IMR-90 (cell line): ENCODE measurements at regions not wholly inside any gene's neighbourhood (a gene's known extent, or its start where the extent isn't known, plus 50 kb on each side); places are given as distances from the start of the nearest gene placed in this dataset.

Experiments
- ATAC-seq: fragments of 200-7000 bp; cut with Tn5 transposase; 2 replicates; pipeline ENCODE4 v1.9.1; 2020; ENCODE audit warnings: low read depth, mild to moderate bottlenecking, moderate library complexity
- BruUV-seq: library from RNA; stranded (reverse); fragments of 400-500 nt; replicated peaks from 2 replicates; lab custom pipeline; 2021; lab: Mats Ljungman, UMichigan
- CTCF ChIA-PET: fragments of 300-600 bp; formaldehyde crosslinking; extraction: SDS; loops from one replicate; lab custom pipeline; 2021; ENCODE audit warnings: antibody characterized with exemption; lab: Yijun Ruan, JAX
- POLR2A ChIA-PET: fragments of 300-600 bp; sonication (Branson Sonifier 250); formaldehyde crosslinking; loops from one replicate; lab custom pipeline; 2022; ENCODE audit warnings: antibody characterized with exemption; ENCODE audit not compliant: unreplicated experiment; lab: Charles Lee
- DNase-seq: peaks from one replicate; pipeline ENCODE4 v3.0.0; 2013
- H2AFZ ChIP-seq: replicated peaks from 2 replicates; pipeline ENCODE3; 2013; ENCODE audit warnings: low read length, mild to moderate bottlenecking; ENCODE audit not compliant: poor library complexity
- H2AK5ac ChIP-seq: 2 replicates; pipeline ENCODE4 v1.6.1; 2013; ENCODE audit warnings: low read depth, low read length, inconsistent platforms
- H2AK9ac ChIP-seq: replicated peaks from 2 replicates; pipeline ENCODE3; 2013; ENCODE audit warnings: mild to moderate bottlenecking, low read depth, low read length, moderate library complexity; ENCODE audit not compliant: poor library complexity
- H2BK120ac ChIP-seq: 2 replicates; pipeline ENCODE4 v1.6.1; 2013; ENCODE audit warnings: low read depth, low read length, inconsistent platforms
- H2BK15ac ChIP-seq: 3 replicates; pipeline ENCODE4 v1.6.1; 2013; ENCODE audit warnings: low read depth, low read length, inconsistent platforms
- H2BK20ac ChIP-seq: 2 replicates; pipeline ENCODE4 v1.6.1; 2013; ENCODE audit warnings: low read depth, mild to moderate bottlenecking, inconsistent platforms, low read length, moderate library complexity
- H2BK5ac ChIP-seq: 2 replicates; pipeline ENCODE4 v1.6.1; 2013; ENCODE audit warnings: mild to moderate bottlenecking, low read depth, low read length, inconsistent platforms; ENCODE audit not compliant: poor library complexity, severe bottlenecking
- H3K14ac ChIP-seq: replicated peaks from 2 replicates; pipeline ENCODE4 v1.6.1; 2013; ENCODE audit warnings: low read depth, low read length, inconsistent platforms
- H3K18ac ChIP-seq: 2 replicates; pipeline ENCODE4 v1.6.1; 2013; ENCODE audit warnings: low read depth, low read length, control low read depth
- H3K23ac ChIP-seq: 2 replicates; pipeline ENCODE4 v1.6.1; 2013; ENCODE audit warnings: low read depth, low read length, inconsistent platforms
- H3K27ac ChIP-seq: 2 replicates; pipeline ENCODE4 v1.5.1; 2013; ENCODE audit warnings: mild to moderate bottlenecking, control low read depth, low read length; ENCODE audit not compliant: insufficient read depth
- H3K27me3 ChIP-seq: 2 replicates; pipeline ENCODE4 v1.6.1; 2013; ENCODE audit warnings: low read length; ENCODE audit not compliant: control insufficient read depth, insufficient read depth
- H3K36me3 ChIP-seq: 2 replicates; pipeline ENCODE4 v1.6.1; 2013; ENCODE audit warnings: low read length, mixed read lengths; ENCODE audit not compliant: control insufficient read depth, insufficient read depth
- H3K4ac ChIP-seq: 2 replicates; pipeline ENCODE4 v1.6.1; 2013; ENCODE audit warnings: low read depth, low read length, inconsistent platforms
- H3K4me1 ChIP-seq: 2 replicates; pipeline ENCODE4 v1.6.1; 2013; ENCODE audit warnings: low read length, mixed read lengths; ENCODE audit not compliant: control insufficient read depth, insufficient read depth
- H3K4me2 ChIP-seq: 2 replicates; pipeline ENCODE4 v1.6.1; 2013; ENCODE audit warnings: low read depth, mild to moderate bottlenecking, control low read depth, low read length, moderate library complexity
- H3K4me3 ChIP-seq: 2 replicates; pipeline ENCODE4 v1.5.1; 2013; ENCODE audit warnings: low read depth, mild to moderate bottlenecking, control low read depth, low read length, moderate library complexity; ENCODE audit not compliant: insufficient read depth
- H3K56ac ChIP-seq: 2 replicates; pipeline ENCODE4 v1.6.1; 2013; ENCODE audit warnings: low read length, inconsistent platforms; ENCODE audit not compliant: insufficient read depth; ENCODE audit errors: extremely low read depth
- H3K79me1 ChIP-seq, 2 experiments: 2 replicates each; pipeline ENCODE4 v1.6.1; 2013; ENCODE audit warnings: low read length in 2 of 2, inconsistent platforms in 1 of 2, low read depth in 1 of 2
- H3K9ac ChIP-seq: 2 replicates; pipeline ENCODE4 v1.6.1; 2013; ENCODE audit warnings: low read depth, low read length, control low read depth
- H3K9me1 ChIP-seq: 2 replicates; pipeline ENCODE4 v1.6.1; 2013; ENCODE audit warnings: low read length, inconsistent platforms; ENCODE audit not compliant: insufficient read depth
- H3K9me3 ChIP-seq: 2 replicates; pipeline ENCODE4 v1.6.1; 2013; ENCODE audit warnings: low read length; ENCODE audit not compliant: control insufficient read depth, insufficient read depth
- H4K20me1 ChIP-seq: 2 replicates; pipeline ENCODE4 v1.6.1; 2013; ENCODE audit warnings: low read length, inconsistent platforms; ENCODE audit not compliant: insufficient read depth
- H4K5ac ChIP-seq: 2 replicates; pipeline ENCODE4 v1.6.1; 2013; ENCODE audit warnings: mild to moderate bottlenecking, low read depth, low read length, control low read depth
- H4K8ac ChIP-seq, 2 experiments: 2 replicates each; pipeline ENCODE4 v1.6.1; 2013; ENCODE audit warnings: low read depth in 2 of 2, low read length in 2 of 2, control low read depth in 1 of 2, inconsistent platforms in 1 of 2
- H4K91ac ChIP-seq: 2 replicates; pipeline ENCODE4 v1.6.1; 2013; ENCODE audit warnings: low read depth, low read length, inconsistent platforms; ENCODE audit not compliant: insufficient read depth
- CEBPB ChIP-seq: IDR thresholded peaks from 2 replicates; pipeline ENCODE4 v1.6.1; 2012; ENCODE audit warnings: low read depth, low read length, improper control_type of control experiment
- CHD1 ChIP-seq: IDR thresholded peaks from 2 replicates; pipeline ENCODE4 v1.6.1; 2012; ENCODE audit warnings: low read depth, low read length, improper control_type of control experiment
- MXI1 ChIP-seq: IDR thresholded peaks from 2 replicates; pipeline ENCODE4 v1.6.1; 2012; ENCODE audit warnings: low read depth, mild to moderate bottlenecking, low read length, moderate library complexity, borderline replicate concordance
- POLR2A ChIP-seq: IDR thresholded peaks from 2 replicates; pipeline ENCODE4 v1.6.1; 2012; ENCODE audit warnings: mild to moderate bottlenecking, low read depth, low read length
- RFX5 ChIP-seq: IDR thresholded peaks from 2 replicates; pipeline ENCODE4 v1.8.0; 2012; ENCODE audit warnings: low read depth, mild to moderate bottlenecking, low read length, moderate library complexity
- SMC3 ChIP-seq: fragments of 150-350 bp; IDR thresholded peaks from 2 replicates; pipeline ENCODE4 v1.6.1; 2016; ENCODE audit warnings: low read depth, mild to moderate bottlenecking, antibody characterized with exemption, low read length, moderate library complexity
- dilution Hi-C: fragments of 300-500 bp; cut with HindIII; formaldehyde crosslinking; loops from one replicate; pipeline ENCODE4 v1.14.3; 2018; ENCODE audit warnings: low sequenced_read_pairs; ENCODE audit not compliant: unreplicated experiment
- in situ Hi-C: fragments of 300-500 bp; cut with MboI; formaldehyde crosslinking; loops from 3 replicates; pipeline ENCODE4 v1.14.3; 2019; ENCODE audit warnings: low sequenced_read_pairs, inconsistent platforms, mixed read lengths
- intact Hi-C: fragments of 100-400 bp; cut with micrococcal nuclease; formaldehyde crosslinking; loops from 2 replicates; pipeline ENCODE4 v1.10.0; 2022
- TF ChIP-seq, protein P1 (sequence below): fragments of 150-350 bp; IDR thresholded peaks from 2 replicates; pipeline ENCODE4 v1.6.1; 2016; ENCODE audit warnings: low read depth, mild to moderate bottlenecking, low read length, moderate library complexity, borderline replicate concordance
- TF ChIP-seq, protein P2 (sequence below): fragments of 150-350 bp; IDR thresholded peaks from 2 replicates; pipeline ENCODE4 v1.6.1; 2017; ENCODE audit warnings: mild to moderate bottlenecking, antibody characterized with exemption, low read length, low read depth

DNA sequence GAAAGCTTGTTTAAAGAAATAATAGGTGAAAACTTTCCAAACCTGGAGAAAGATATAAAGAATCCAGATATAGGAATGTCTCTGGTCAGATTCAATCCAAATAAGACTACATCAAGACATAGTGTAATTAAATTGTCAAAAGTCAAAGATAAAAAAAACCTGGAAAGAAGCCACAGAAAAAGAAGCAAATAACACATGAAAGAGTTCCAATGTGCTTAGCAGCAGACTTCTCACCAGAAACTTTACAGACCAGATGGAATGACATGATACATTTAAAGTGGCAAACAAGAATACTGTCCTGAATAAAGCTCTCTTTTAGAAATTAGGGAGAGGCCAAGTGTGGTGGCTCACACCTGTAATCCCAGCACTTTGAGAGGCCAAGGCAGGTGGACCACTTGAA, 1039.9 kb downstream of the KCNT2 start:
- Histone ChIP-seq H4K91ac (peak overlapping the region; percentile 24; the same call in 1 of the 2 replicates), H3K79me1 (no peaks in the 10 kb centered on the region), H3K4ac (peak overlapping the region; percentile 44), H3K9ac (no peak overlapping the region; the same call in 1 of the 2 replicates), H3K27ac (peak overlapping the region; percentile 73; the same call in 1 of the 2 replicates), H3K23ac (no peak overlapping the region), H3K4me3 (no peak overlapping the region), H3K36me3 (no peaks in the 10 kb centered on the region), H2BK5ac (peak overlapping the region; percentile 76), H4K8ac (peak overlapping the region in 1 of 2 experiments; percentile 32; a peak in 1 of 4 replicates), H3K9me1 (no peaks in the 10 kb centered on the region), H2BK120ac (peak overlapping the region; percentile 41), H2AFZ (no peak overlapping the region), H4K5ac (peak overlapping the region; percentile 22; the same call in 1 of the 2 replicates), H3K4me2 (no peak overlapping the region), H2AK5ac (peak overlapping the region; percentile 54; the same call in 1 of the 2 replicates), H3K56ac (peak overlapping the region; percentile 16; the same call in 1 of the 2 replicates), H3K27me3 (no peaks in the 10 kb centered on the region), H4K20me1 (no peaks in the 10 kb centered on the region), H3K9me3 (no peaks in the 10 kb centered on the region), H3K14ac (peak overlapping the region; percentile 63; the same call in 1 of the 2 replicates), H2AK9ac (no peak overlapping the region), H3K4me1 (peaks cover 3% of the 10 kb centered on the region), H3K18ac (peak overlapping the region; percentile 78), H2BK15ac (peak overlapping the region; percentile 70; the same call in 1 of the 3 replicates), H2BK20ac (peak overlapping the region; percentile 91; the same call in 1 of the 2 replicates)
- dilution Hi-C loops, result no loop called here
- ChIA-PET POLR2A (interaction anchor here (0.6 kb wide), 1 partner anchor 8 kb away, joined by 3 read pairs; no protein-coding TSS in a partner anchor), CTCF (no interaction called here)
- TF ChIP-seq POLR2A (no peak), SMC3 (no peak), RFX5 (no peak), CHD1 (no peak), CEBPB (no peak), MXI1 (no peak)
- TF ChIP-seq, protein P1, sequence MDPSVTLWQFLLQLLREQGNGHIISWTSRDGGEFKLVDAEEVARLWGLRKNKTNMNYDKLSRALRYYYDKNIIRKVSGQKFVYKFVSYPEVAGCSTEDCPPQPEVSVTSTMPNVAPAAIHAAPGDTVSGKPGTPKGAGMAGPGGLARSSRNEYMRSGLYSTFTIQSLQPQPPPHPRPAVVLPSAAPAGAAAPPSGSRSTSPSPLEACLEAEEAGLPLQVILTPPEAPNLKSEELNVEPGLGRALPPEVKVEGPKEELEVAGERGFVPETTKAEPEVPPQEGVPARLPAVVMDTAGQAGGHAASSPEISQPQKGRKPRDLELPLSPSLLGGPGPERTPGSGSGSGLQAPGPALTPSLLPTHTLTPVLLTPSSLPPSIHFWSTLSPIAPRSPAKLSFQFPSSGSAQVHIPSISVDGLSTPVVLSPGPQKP, result no peak
- TF ChIP-seq, protein P2, sequence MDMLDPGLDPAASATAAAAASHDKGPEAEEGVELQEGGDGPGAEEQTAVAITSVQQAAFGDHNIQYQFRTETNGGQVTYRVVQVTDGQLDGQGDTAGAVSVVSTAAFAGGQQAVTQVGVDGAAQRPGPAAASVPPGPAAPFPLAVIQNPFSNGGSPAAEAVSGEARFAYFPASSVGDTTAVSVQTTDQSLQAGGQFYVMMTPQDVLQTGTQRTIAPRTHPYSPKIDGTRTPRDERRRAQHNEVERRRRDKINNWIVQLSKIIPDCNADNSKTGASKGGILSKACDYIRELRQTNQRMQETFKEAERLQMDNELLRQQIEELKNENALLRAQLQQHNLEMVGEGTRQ, result no peak
- DNase-seq (peak; percentile 75), ATAC-seq (peak; percentile 75)
- BruUV-seq, result no TSS peak
- intact Hi-C loops, result no loop called here
- in situ Hi-C loops, result no loop called here
